HG02840 (cell line): ENCODE measurements at regions not wholly inside any gene's neighbourhood (a gene's known extent, or its start where the extent isn't known, plus 50 kb on each side); places are given as distances from the start of the nearest gene placed in this dataset.

Experiments
- ATAC-seq: cut with Tn5 transposase; IDR thresholded peaks from one replicate; pipeline ENCODE4 v1.9.1; 2021; ENCODE audit warnings: mild to moderate bottlenecking, moderate library complexity, moderate number of reproducible peaks; ENCODE audit not compliant: unreplicated experiment, low FRiP score

DNA sequence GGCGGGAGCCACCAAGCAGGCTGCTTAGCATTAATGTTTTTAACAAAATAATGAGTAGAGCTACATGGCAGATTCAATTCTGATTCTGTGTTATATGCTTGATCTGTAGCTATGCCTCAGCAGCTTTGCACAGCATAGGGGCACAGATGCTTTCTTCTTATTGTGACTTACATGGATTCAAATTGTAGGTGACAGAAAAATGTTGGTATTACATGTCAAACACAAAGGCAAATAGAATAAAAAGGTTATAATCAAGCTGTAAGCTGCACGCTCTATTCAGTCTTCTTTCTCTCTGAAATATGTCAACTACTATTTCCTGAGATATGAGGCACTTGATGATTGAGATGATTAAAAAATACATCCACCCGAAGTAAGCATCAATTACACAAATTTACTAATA, 1573.8 kb downstream of the FAM181B start:
- ATAC-seq: no peak

DNA sequence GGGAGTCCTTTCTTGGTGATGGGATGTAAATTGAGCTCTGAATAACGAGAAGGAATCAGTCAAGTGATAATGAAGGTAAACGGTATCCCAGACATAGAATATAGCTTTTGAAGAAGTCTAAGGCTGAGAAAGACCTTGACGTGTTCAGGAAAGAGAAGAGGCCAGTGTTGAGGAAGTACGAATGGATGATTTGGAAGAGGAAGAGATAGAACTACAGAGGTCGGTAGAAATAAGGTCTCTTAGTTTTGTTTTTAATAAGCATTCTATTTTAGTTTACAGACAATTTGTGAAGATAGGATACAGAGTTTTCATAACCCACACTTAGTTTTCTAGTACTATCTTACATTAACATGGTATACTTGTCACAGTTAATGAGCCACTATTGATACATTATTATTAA, 1598.1 kb downstream of the FAM181B start:
- ATAC-seq: no peak

DNA sequence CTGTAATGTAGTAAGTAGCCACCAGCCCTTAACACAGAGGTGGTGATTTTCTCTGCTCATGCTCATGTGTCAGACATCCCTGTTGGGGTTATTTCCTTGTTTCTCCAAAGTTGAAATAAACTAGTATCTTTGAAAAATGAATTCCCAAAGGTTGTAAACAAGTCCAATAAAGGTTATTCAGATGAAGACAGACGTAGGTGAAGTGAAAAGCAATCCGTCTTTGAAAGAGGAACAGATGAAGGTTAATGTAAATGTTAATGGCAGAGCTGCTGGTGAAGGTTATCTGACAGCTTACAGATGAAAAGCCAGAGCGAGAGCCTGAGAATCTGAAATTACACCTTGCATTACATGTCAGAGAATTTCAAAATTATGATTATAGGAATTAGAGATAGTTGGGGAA, 1604.0 kb downstream of the FAM181B start:
- no peak for ATAC-seq

DNA sequence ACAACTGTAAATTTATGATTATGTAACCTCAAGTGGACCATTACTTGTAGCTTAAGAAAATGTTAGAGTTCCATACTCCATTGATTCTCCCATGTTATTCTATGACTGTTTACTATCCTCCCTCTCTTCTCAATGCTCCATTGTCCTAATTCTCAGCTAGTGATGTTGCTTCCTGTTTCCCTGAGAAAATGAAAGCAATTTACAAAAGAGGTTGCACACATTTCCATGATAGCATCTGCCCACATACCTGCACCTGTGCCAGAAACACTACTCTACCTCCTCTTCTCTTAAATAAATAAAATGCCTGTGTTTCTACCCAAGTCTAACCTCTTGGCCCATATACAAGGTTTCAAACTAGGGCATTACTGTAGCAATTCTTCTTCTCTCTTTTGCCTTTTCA, 1620.9 kb downstream of the FAM181B start:
- ATAC-seq: no peak

DNA sequence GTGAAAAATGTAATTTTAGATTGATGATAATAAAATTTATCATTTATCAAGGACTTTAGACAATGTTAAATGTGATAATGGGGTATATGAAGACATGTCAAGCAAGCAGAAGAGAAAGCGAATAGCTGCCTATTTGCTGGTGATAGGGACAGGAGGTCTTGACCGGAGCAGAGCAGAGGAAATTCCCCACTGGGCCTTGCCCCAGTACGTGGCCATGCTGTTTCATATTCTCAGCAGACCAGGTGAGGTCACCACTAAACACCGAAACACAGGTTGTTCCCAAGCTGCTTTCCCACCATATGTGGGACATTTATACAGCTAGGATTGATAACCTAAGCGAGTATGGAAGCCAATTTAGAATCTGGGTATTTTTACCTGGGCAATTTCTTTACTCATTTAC, 1629.6 kb downstream of the FAM181B start:
- ATAC-seq: no peak

DNA sequence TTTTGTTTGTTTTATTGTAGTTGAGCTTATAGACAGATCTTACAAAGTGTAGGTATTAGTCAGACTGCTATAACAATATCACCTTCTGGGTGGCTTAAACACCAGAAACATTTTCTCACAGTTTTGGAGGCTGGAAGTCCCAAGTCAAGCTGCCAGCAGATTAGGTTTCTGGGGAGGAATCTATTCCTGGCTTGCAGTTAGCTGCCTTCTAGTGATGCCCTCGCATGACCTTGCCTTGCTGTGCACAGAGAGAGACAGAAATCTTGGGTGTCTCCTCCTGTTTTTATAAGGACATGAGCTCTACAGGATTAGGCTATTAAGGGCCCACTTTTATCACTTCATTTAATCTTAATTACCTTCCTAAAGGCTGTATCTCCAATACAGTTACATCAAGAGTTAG, 1635.2 kb downstream of the FAM181B start:
- ATAC-seq: no peak

DNA sequence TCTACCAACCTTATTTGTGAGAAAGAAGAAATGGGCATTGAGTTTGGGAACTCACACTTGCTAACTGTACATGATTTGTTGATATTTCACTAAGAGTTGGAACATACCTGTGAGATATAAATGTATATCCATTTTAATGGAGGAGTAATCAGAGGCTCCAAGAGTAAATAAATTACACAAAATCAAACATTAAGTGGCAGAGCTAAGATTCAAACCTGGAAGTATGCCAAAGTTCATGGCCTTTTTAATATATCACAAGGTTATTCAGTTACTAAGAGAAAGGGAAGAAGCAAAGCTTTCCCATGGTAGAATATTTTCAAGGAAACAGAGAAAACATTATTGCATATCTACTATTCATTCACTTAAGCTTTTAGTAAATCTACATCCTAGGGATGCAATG, 1641.1 kb downstream of the FAM181B start:
- no peak for ATAC-seq

DNA sequence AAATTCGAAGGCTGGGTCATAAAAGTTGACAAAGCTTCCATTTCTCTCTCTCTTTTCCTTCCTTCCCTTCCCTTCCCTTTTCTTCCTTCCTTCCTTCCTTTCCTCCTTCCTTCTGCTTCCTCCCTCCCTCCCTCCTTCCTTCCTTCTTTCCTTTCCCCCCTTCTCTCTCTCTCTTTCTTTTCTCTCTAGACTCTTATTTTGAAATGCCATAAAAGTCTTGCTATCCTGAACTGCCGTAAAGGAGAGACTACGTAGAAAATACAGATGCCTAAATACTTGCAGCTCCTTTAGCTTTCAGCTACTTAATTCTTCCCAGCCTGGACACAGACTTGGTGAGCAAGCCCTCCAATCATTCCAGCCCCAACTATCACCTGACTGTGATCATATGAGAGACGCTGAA, 1644.4 kb downstream of the FAM181B start:
- no peak for ATAC-seq

DNA sequence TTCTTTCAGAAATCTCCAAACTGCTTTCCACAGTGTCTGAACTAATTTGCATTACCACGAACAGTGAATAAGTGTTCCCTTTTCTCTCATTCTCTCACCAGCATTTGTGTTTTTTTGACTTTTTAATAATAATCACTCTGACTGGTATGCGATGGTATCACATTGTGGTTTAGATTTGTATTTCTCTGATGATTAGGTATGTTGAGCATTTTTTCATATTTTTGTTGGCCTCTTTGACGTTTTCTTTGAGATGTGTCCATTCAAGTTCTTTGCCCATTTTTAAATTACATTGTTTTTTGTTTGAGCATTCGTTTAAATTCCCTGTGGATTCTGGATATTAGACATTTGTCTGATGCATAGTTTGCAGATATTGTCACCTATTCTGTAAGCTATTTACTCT, 1639.6 kb upstream of the TENM4 start:
- ATAC-seq: no peak

DNA sequence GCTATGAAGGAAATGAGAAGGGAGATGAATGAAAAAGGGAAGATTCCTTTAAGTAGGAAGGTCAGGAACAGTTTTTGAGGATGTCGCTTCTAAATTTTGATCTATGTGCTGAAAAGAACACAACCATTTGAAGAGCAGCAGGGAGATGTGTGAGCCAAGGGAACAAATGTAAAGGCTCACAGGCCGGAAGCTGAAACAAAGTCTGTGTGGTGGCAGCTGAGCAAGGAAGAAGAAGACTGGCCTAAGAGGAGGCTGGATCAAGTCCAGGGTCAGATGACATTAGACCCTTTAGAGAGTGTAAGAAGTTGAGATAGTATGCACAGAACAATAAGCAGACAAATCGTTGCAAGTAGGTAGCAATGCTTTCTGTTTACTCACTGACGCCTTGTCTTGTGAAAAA, 1631.4 kb upstream of the TENM4 start:
- ATAC-seq: no peak

DNA sequence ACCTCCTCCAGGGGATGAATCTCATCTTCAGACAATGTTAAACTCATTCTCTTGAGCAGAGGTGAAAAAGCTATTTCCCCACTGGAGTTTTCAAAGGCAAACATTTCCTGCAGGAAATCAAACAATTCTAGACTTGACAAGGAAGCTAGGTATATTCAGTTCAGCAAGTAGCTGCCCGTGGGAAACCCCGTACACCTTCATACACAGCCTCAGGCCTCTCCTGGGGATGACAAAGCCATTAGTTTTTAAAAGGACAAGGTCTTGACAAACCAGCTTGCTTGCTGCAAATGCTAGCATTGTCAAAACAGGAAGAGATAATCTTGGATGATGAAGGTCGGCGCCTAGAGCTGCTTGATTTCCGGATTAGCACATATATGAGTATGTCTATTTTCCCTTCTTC, 1630.8 kb upstream of the TENM4 start:
- ATAC-seq: no peak

DNA sequence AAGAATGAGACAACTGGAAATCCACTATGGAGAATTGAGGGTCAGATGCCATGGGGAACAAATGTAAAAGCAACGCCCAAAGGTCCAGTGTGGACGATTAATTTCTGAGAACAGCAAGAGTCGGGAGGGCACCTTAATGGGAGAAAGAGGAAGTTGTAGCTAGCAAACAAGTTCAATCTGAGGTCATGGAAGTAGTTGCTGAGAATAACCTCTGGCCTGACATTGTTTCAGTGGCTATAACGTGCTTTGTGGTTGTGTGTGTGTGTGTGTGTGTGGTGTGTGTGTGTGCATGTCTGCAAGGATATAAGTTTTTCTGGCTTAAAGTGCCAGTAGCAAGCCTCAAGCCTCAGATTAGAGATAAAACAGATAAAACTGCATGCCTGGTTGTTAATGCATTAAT, 1630.1 kb upstream of the TENM4 start:
- no peak for ATAC-seq

DNA sequence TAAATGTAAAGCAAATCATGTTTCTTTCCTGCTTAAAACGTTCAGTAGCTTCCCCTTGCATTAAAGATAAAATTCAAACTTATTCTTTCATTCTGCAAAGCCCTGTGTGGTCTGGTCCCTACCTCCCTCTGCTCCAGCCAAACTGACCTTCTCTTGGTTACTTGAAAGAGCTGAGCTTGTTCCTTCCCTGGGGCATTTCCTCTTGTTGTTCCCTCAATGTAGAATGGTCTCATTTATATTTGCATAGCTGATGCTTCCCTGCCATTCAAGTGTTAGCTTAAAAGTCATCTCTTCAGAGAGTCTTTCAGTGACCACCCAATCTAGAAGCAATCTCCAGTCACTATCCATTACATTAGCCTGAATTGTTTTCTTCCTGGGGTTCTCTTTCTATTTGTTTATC, 1618.5 kb upstream of the TENM4 start:
- no peak for ATAC-seq

DNA sequence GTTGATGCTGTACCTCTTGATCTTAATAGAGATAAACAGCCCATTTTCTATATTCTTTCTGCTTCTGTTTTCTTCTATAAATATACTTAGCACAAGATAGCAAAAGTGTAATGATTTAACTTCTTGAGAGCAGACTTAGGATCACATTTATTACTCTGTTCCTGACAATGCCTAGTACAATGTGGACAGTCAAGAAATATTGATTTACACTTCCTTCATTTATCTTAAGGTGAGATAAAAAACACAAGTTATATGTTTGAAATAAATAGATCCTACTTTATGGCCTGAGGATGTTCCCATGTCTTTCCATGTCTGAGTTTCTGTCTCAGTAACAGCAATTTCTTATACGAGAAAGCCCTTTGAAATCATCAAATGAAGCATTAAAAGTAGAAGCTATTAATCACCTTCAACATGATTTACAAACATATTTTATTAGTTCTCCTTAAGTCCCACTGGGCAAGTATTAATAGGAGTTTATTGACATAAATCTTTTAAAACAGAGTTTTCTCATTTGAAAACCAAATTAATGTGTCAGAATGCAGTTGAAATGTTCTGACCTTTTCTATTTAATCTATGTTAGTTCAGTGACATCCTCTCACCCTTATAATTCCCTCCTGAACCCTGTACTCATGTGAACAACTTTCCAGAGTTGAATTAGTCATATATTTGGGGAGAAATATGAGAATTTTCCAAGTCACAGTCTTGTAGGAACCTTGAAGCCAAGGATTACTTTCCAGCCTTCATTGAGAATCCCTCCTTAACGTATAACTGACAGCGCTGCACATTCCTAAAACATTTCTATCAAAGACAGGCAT, 1611.7 kb upstream of the TENM4 start:
- no peak for ATAC-seq

DNA sequence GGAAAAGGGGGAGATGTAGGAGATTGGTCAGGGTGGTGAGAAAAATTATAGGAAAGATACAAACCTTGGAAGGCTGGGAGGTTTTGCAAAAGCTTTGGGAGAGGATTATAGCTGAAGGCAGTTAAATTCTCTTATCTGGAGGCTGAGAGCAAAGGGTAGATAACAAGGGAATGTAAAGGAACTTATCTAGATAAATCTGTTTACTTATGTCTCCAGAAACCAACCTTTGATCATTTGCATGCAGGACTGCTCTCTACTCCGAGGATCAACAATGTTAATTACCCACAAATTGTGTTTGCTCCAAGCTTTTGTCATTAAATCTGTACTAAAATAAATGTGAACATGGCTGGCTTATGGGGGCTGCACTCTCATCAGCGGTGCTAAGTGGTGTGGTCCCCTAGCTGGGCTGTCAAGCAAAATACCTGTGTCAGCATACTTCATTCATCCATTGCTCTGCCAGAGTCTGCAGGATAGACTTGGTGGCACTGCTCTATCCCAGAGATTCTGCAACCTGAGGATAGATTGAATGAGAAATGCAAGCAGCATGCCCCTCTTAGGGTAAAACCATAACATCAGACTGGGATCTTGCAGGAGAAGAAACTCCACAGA, 1599.2 kb upstream of the TENM4 start:
- ATAC-seq: no peak

DNA sequence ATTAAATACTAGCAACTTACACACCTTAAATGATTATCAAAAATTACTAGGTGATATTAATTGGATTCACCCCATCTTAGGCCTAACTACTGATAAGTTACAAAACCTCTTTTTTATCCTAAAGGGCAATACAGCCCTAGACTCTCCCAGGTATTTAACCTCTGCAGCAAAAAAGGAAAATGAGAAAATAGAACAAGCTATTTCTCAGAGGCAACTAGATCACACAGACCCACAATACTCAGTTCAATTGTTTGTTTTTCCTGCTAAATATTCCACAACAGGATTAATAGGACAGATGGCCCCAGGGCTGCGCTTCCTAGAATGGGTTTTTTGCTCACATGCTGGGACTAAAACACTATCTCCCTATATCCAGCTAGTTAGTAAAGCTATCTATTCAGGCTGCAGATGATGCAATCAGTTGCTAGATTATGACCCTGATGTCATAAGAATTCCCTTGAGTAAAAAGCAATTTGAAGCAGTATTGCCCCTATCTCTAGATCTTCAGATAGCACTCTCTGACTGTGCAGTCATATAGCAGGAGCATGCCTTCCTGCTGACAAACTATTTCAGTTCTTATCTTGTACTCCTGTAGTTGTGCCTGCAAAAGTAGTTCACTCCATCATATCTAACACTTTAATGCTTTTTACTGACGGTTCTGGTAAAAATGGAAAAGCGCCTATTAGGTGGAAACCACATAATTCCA, 1595.5 kb upstream of the TENM4 start:
- ATAC-seq: no peak

DNA sequence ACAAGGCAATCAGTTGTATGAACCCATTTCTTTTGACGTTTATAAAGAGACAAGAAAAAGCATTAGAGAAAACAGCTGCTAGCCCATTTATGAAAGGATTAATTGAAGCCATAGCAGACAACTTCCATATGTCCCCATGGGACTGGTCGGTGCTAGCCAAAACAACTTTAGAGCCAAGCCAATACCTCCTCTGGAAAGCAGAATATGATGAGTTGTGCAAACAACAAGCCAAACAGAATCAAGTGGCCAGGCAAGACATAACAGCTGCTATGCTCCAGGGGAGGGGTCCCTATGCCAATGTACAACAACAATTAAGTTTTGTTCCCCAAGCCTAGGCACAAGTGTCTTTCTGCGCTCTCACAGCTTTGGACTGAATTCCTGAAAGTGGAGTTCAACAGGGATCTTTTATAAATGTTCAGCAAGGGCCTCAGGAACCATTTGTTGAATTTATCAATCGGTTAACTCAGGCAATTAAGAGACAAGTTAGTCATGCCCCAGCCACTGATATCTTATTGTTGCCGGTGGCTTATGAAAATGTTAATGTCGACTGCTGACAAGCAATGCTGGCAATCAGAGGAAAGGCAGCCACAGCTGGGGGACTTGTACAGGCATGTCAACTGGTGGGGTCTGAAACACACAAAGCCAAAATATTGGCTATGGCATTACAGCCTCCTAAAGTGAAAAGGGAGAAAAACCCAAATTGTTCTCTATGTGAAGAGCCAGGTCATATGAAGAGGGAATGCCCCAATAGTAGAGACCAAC, 1593.1 kb upstream of the TENM4 start:
- no peak for ATAC-seq

DNA sequence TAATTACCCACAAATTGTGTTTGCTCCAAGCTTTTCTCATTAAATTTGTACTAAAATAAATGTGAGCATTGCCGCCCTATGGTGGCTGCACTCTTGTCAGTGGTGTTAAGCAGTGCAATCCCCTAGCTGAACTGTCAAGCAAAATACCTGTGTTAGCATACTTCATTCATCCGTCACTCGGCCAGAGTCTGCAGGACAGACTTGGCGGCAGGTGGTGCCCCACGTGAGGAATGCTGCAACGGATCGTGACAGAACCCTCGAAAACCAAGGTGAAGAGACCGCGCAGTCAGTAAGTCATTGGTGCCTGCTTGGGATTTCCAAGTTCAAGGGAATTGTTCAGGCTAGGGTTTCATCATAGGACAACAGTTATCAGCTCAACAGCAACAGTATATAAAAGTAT, 1592.1 kb upstream of the TENM4 start:
- no peak for ATAC-seq

DNA sequence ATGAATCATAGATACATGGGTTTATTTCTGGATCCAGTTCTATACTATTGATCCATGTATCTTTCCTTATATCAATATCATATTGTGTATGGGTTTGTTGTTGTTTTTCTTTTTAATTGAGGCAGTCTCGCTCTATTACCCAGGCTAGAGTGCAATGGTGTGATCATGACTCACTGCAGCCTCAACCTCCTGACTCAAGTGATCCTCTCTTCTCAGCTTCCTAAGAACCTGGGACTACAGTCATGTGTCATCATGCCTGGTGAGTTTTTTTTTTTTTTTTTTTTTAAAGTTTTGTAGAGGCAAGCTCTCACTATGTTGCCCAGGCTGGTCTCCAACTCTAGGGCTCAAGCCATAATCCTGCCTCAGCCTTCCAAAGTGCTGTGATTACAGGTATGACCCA, 1589.4 kb upstream of the TENM4 start:
- no peak for ATAC-seq

DNA sequence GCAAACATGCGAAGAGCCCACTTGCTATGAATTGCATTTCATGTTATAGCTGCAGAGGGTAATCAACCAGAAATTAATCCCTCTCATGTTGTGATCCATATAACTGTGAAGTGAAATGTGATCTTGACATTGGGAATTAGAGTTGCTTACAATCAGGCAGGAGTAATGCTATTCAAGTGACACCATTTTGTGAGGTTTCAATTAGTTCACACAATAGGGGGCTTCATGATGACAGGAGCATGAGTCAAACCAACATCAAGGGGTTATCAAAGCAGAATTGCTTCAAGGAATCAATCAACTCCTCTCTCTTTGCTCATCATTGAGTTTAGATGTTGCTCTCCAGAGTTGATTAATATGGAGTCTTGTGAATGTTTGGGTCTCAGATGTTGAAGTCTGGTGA, 1585.2 kb upstream of the TENM4 start:
- no peak for ATAC-seq

DNA sequence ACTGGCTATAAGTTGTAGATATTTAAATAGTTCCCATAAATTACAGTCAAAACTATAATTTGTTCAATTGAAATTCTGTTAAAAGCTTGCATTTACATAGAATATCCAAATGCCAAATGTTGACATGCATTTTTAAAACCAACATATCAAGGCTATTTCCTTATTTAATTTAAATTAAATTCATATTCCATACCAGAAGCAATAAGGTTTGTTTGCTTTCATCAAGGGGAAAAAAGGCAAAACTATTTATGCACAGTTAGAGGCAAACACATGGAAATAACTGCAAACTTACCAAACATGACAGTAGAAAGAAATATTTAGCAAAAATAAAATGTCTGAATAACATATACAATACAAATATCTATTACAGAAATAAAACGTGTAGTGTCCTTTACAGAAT, 1581.2 kb upstream of the TENM4 start:
- no peak for ATAC-seq
